ENCODE measurements at regions not wholly inside any gene's neighbourhood (a gene's known extent, or its start where the extent isn't known, plus 50 kb on each side); places are given as distances from the start of the nearest gene placed in this dataset.
"Not testable (repeated sequence)": the region's sequence is repeated elsewhere in the genome, so short reads cannot be mapped to it uniquely, and the experiment has no call there.

GRCh38 chr13:74264333-74264732 is 130.1 kb upstream of the KLF12 start:
- no peak overlapping the region for H3K4me3 ChIP-seq (ENCODE audit: low read length)
- no peak overlapping the region for H3K27ac ChIP-seq (ENCODE audit: low read length)
- H3K9me3 ChIP-seq (replicated peaks; ENCODE audit: control insufficient read depth, low read depth, low read length), result peaks cover 2% of the 10 kb centered on the region
- H3K36me3 ChIP-seq (ENCODE audit: control insufficient read depth, insufficient read depth, low read length), result no peaks in the 10 kb centered on the region
- H3K27me3 ChIP-seq (ENCODE audit: control insufficient read depth, insufficient read depth, low read length), result no peaks in the 10 kb centered on the region
- no peaks in the 10 kb centered on the region for H3K4me1 ChIP-seq (ENCODE audit: control insufficient read depth, insufficient read depth, low read length)
- DNase-seq, result no peak

GRCh38 chr13:74260420-74260819 is 126.2 kb upstream of the KLF12 start:
- H3K4me1 ChIP-seq (ENCODE audit: control insufficient read depth, insufficient read depth, low read length); H3K4me3 ChIP-seq (ENCODE audit: low read length); DNase-seq; H3K9me3 ChIP-seq (replicated peaks; ENCODE audit: control insufficient read depth, low read depth, low read length); H3K36me3 ChIP-seq (ENCODE audit: control insufficient read depth, insufficient read depth, low read length); H3K27ac ChIP-seq (ENCODE audit: low read length); H3K27me3 ChIP-seq (ENCODE audit: control insufficient read depth, insufficient read depth, low read length): not testable (repeated sequence)
- no CpG with 5 or more reads among the region's 3 CpGs for WGBS (ENCODE audit: insufficient coverage)

- H3K4me3 ChIP-seq (ENCODE audit: low read length), result no peak overlapping the region
- DNase-seq, result no peak
- WGBS (ENCODE audit: insufficient coverage), result no CpG with 5 or more reads among the region's 3 CpGs
- H3K4me1 ChIP-seq (ENCODE audit: control insufficient read depth, insufficient read depth, low read length), result no peaks in the 10 kb centered on the region
- no peak overlapping the region for H3K27ac ChIP-seq (ENCODE audit: low read length)
- H3K27me3 ChIP-seq (ENCODE audit: control insufficient read depth, insufficient read depth, low read length), result no peaks in the 10 kb centered on the region
- H3K36me3 ChIP-seq (ENCODE audit: control insufficient read depth, insufficient read depth, low read length), result no peaks in the 10 kb centered on the region
- H3K9me3 ChIP-seq (replicated peaks; ENCODE audit: control insufficient read depth, low read depth, low read length), result peaks cover 2% of the 10 kb centered on the region
These were observed 125.4 kb upstream of the KLF12 start for GRCh38 chr13:74259641-74260040.

- DNase-seq, result peak; percentile 16
- no peaks in the 10 kb centered on the region for H3K36me3 ChIP-seq (ENCODE audit: control insufficient read depth, insufficient read depth, low read length)
- no peak overlapping the region for H3K27ac ChIP-seq (ENCODE audit: low read length)
- peaks cover under 1% of the 10 kb centered on the region for H3K9me3 ChIP-seq (replicated peaks; ENCODE audit: control insufficient read depth, low read depth, low read length)
- 82% methylated on average over 3 of the region's 4 CpGs for WGBS (ENCODE audit: insufficient coverage)
- no peak overlapping the region for H3K4me3 ChIP-seq (ENCODE audit: low read length)
- no peaks in the 10 kb centered on the region for H3K27me3 ChIP-seq (ENCODE audit: control insufficient read depth, insufficient read depth, low read length)
- no peaks in the 10 kb centered on the region for H3K4me1 ChIP-seq (ENCODE audit: control insufficient read depth, insufficient read depth, low read length)
These were observed 124.8 kb upstream of the KLF12 start for GRCh38 chr13:74258961-74259360.

- WGBS (ENCODE audit: insufficient coverage), result 60% methylated on average over 3 of the region's 4 CpGs
- H3K9me3 ChIP-seq (replicated peaks; ENCODE audit: control insufficient read depth, low read depth, low read length), result no peaks in the 10 kb centered on the region
- H3K4me3 ChIP-seq (ENCODE audit: low read length), result no peak overlapping the region
- no peaks in the 10 kb centered on the region for H3K36me3 ChIP-seq (ENCODE audit: control insufficient read depth, insufficient read depth, low read length)
- no peaks in the 10 kb centered on the region for H3K27me3 ChIP-seq (ENCODE audit: control insufficient read depth, insufficient read depth, low read length)
- no peak overlapping the region for H3K27ac ChIP-seq (ENCODE audit: low read length)
- H3K4me1 ChIP-seq (ENCODE audit: control insufficient read depth, insufficient read depth, low read length), result no peaks in the 10 kb centered on the region
- DNase-seq, result peak; percentile 71
These were observed 122.8 kb upstream of the KLF12 start for GRCh38 chr13:74256969-74257368.

- no peak for DNase-seq
- no peak overlapping the region for H3K4me3 ChIP-seq (ENCODE audit: low read length)
- no CpG with 5 or more reads among the region's 1 CpG for WGBS (ENCODE audit: insufficient coverage)
These were observed 119.0 kb upstream of the KLF12 start for GRCh38 chr13:74253161-74253560.

DNA sequence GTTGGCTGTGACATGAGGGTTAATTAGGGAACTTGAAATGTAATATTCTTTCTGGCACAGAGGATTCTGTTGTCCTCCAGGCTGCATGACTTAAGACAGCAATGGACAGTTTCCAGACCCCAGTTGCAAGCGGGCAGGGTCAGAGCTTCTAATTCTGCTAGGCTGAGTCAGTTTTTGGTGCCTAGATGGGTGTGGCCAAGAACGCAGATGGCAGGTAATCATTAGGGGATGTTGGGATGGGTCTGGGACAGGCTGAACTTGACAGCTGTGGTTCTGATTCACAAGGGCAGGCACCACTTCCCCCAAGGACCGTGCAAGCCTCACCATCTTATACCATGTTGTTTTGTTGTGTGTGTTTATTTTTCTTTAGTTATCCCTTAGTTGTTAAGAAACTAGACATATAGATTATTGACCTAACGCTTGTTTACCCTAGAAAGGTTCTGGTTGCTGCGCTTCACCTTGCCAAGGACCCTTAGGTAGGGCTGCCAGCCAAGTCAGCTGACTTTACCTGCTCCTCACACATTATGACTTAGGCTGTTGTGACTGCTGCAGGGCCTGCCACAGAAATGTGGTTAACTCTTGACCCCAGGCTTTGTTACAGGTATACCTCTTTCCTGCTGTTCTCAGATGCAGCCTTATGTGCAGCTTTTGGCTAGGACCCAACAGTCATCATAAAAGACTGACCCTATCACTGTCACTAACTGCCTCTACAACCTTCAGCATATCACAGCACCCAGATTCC is 117.7 kb upstream of the KLF12 start:
- no peak for DNase-seq
- no peaks in the 10 kb centered on the region for H3K9me3 ChIP-seq (replicated peaks; ENCODE audit: control insufficient read depth, low read depth, low read length)
- H3K36me3 ChIP-seq (ENCODE audit: control insufficient read depth, insufficient read depth, low read length), result no peaks in the 10 kb centered on the region
- H3K4me1 ChIP-seq (ENCODE audit: control insufficient read depth, insufficient read depth, low read length), result peaks cover 3% of the 10 kb centered on the region
- H3K27ac ChIP-seq (ENCODE audit: low read length), result no peak overlapping the region
- H3K27me3 ChIP-seq (ENCODE audit: control insufficient read depth, insufficient read depth, low read length), result no peaks in the 10 kb centered on the region
- H3K4me3 ChIP-seq (ENCODE audit: low read length), result no peak overlapping the region
- 94% methylated on average over 2 of the region's 5 CpGs for WGBS (ENCODE audit: insufficient coverage)

More at GRCh38 chr13:74253161-74253560, 119.0 kb upstream of the KLF12 start:
- peaks cover 3% of the 10 kb centered on the region for H3K4me1 ChIP-seq (ENCODE audit: control insufficient read depth, insufficient read depth, low read length)
- no peaks in the 10 kb centered on the region for H3K9me3 ChIP-seq (replicated peaks; ENCODE audit: control insufficient read depth, low read depth, low read length)
- H3K27ac ChIP-seq (ENCODE audit: low read length), result no peak overlapping the region
- no peaks in the 10 kb centered on the region for H3K27me3 ChIP-seq (ENCODE audit: control insufficient read depth, insufficient read depth, low read length)
- H3K36me3 ChIP-seq (ENCODE audit: control insufficient read depth, insufficient read depth, low read length), result no peaks in the 10 kb centered on the region

- no peaks in the 10 kb centered on the region for H3K36me3 ChIP-seq (ENCODE audit: control insufficient read depth, insufficient read depth, low read length)
- DNase-seq, result no peak
- no peak overlapping the region for H3K27ac ChIP-seq (ENCODE audit: low read length)
- WGBS (ENCODE audit: insufficient coverage), result no CpG with 5 or more reads among the region's 2 CpGs
- H3K4me1 ChIP-seq (ENCODE audit: control insufficient read depth, insufficient read depth, low read length), result peaks cover 9% of the 10 kb centered on the region
- H3K27me3 ChIP-seq (ENCODE audit: control insufficient read depth, insufficient read depth, low read length), result no peaks in the 10 kb centered on the region
- H3K9me3 ChIP-seq (replicated peaks; ENCODE audit: control insufficient read depth, low read depth, low read length), result no peaks in the 10 kb centered on the region
- H3K4me3 ChIP-seq (ENCODE audit: low read length), result no peak overlapping the region
These were observed 116.6 kb upstream of the KLF12 start for GRCh38 chr13:74250738-74251190.

GRCh38 chr13:74248477-74248876 is 114.3 kb upstream of the KLF12 start:
- Histone ChIP-seq H3K27ac (ENCODE audit: low read length) (no peak overlapping the region), H3K9me3 (replicated peaks; ENCODE audit: control insufficient read depth, low read depth, low read length) (no peaks in the 10 kb centered on the region), H3K36me3 (ENCODE audit: control insufficient read depth, insufficient read depth, low read length) (no peaks in the 10 kb centered on the region), H3K4me3 (ENCODE audit: low read length) (no peak overlapping the region), H3K4me1 (ENCODE audit: control insufficient read depth, insufficient read depth, low read length) (peaks cover 9% of the 10 kb centered on the region), H3K27me3 (ENCODE audit: control insufficient read depth, insufficient read depth, low read length) (no peaks in the 10 kb centered on the region)
- no peak for DNase-seq
- 87% methylated on average over 3 of the region's 4 CpGs for WGBS (ENCODE audit: insufficient coverage)

DNA sequence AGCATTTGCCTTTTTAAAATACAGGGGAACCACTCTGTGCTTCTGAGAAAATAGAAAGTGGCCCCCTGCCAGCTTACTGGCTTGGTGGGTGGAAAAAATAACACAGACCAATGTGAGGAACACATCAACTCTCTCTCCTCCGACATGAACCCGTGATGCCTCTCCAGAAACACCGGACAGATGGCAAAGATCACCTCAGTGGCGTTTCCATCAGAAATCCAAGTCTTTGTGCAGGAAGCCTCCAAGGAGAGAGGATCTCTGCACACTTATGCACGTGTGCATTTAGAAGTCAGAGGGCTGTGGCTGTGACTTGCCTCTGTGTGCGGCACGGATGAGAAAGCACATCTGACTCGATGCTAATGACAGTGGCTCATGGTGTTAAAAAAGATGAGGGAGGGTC is 112.3 kb upstream of the KLF12 start:
- Histone ChIP-seq H3K36me3 (ENCODE audit: control insufficient read depth, insufficient read depth, low read length) (no peaks in the 10 kb centered on the region), H3K4me1 (ENCODE audit: control insufficient read depth, insufficient read depth, low read length) (peaks cover 6% of the 10 kb centered on the region), H3K4me3 (ENCODE audit: low read length) (no peak overlapping the region), H3K9me3 (replicated peaks; ENCODE audit: control insufficient read depth, low read depth, low read length) (no peaks in the 10 kb centered on the region), H3K27ac (ENCODE audit: low read length) (peak overlapping the region; percentile 62), H3K27me3 (ENCODE audit: control insufficient read depth, insufficient read depth, low read length) (no peaks in the 10 kb centered on the region)
- WGBS (ENCODE audit: insufficient coverage), result 33% methylated on average over 7 of the region's 8 CpGs
- DNase-seq, result peak; percentile 93
